ENCODE measurements at regions not wholly inside any gene's neighbourhood (a gene's known extent, or its start where the extent isn't known, plus 50 kb on each side); places are given as distances from the start of the nearest gene placed in this dataset.
"Not testable (repeated sequence)": the region's sequence is repeated elsewhere in the genome, so short reads cannot be mapped to it uniquely, and the experiment has no call there.

DNA sequence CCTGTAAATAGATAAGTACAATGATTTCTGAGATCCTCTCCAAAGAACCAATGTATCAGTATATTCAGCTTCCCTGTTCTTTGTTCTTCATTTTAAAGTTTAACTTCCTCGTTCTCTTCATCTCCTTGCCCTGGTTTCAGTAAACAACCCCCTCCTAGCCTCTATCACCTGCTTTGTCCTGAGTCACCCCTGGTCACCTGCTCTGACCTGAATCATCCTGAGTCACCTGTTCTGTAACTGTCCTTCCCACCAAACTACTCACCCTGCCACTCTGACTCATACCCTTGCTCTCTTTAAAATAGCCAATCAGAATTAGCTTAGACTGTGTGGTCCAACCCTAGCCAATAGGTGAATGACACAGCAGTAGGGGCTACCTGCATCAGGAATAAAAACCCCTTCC lies 313.0 kb upstream of the LRRC3B start:
- not testable (repeated sequence) for H3K27ac ChIP-seq (ENCODE audit: insufficient read depth, low read depth, low read length, poor library complexity, severe bottlenecking); H3K4me1 ChIP-seq (ENCODE audit: control insufficient read depth, insufficient read depth, low read length)

DNA sequence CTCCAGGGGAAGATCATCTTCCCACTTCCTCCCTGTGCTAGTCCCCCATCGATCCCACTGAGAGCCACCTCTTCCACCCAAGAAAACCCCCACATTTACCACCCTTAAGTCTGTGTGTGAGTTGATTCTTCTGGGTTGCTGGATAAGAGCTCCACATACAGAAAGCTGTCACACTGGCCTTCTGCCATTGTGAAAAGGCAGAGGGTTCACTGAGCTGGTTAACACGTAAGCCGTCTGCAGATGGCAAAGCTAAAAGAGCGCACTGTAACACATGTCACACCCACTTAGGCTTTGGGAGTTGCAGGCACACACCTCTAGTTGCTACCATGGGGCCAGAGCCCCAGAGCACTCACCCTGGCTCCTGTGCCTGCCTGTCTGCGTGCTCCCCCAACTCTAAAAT lies 309.8 kb upstream of the LRRC3B start:
- WGBS, 2 experiments: 91 to 95% methylated on average over 4 to 5 of the region's 5 CpGs
- H3K36me3 ChIP-seq (ENCODE audit: control insufficient read depth, insufficient read depth, low read length): no peaks in the 10 kb centered on the region
- H3K4me1 ChIP-seq (ENCODE audit: control insufficient read depth, insufficient read depth, low read length): no peaks in the 10 kb centered on the region
- no peaks in the 10 kb centered on the region for H3K9me3 ChIP-seq (ENCODE audit: control insufficient read depth, low read length)
- no peaks in the 10 kb centered on the region for H3K27me3 ChIP-seq (ENCODE audit: control insufficient read depth, insufficient read depth, low read length, poor library complexity, severe bottlenecking)
- no peak overlapping the region for H3K4me3 ChIP-seq (ENCODE audit: insufficient read depth, low read depth, low read length)
- no peak overlapping the region for H3K27ac ChIP-seq (ENCODE audit: insufficient read depth, low read depth, low read length, poor library complexity, severe bottlenecking)

More for the DNA sequence above, 313.0 kb upstream of the LRRC3B start:
- H3K36me3 ChIP-seq (ENCODE audit: control insufficient read depth, insufficient read depth, low read length); H3K4me3 ChIP-seq (ENCODE audit: insufficient read depth, low read depth, low read length); H3K9me3 ChIP-seq (ENCODE audit: control insufficient read depth, low read length); H3K27me3 ChIP-seq (ENCODE audit: control insufficient read depth, insufficient read depth, low read length, poor library complexity, severe bottlenecking): not testable (repeated sequence)
- WGBS, 2 experiments: 92 to 95% methylated on average over 1 of the region's 1 CpG

DNA sequence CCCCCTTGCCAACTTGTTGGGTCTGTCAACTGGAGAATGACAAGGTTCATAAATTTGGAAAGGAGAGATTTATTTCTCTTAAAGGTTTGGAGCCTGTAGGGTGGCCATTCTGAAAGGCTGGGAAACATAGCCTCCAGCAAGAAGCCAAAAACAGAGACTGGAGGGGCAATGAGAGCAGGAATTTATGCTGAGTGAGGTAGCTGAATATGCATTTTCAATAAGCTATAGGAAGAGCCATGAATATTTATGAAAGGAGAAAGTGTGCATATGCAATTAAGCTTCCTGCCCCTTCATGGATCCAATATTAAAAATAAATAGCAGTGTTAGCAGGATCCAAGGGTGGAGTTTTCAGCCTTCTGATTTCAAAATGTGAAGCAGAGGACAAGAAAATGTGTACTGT lies 306.1 kb upstream of the LRRC3B start:
- H3K4me3 ChIP-seq (ENCODE audit: insufficient read depth, low read depth, low read length): no peak overlapping the region
- no peaks in the 10 kb centered on the region for H3K4me1 ChIP-seq (ENCODE audit: control insufficient read depth, insufficient read depth, low read length)
- no peaks in the 10 kb centered on the region for H3K36me3 ChIP-seq (ENCODE audit: control insufficient read depth, insufficient read depth, low read length)
- H3K9me3 ChIP-seq (ENCODE audit: control insufficient read depth, low read length): no peaks in the 10 kb centered on the region
- H3K27ac ChIP-seq (ENCODE audit: insufficient read depth, low read depth, low read length, poor library complexity, severe bottlenecking): no peak overlapping the region
- no peaks in the 10 kb centered on the region for H3K27me3 ChIP-seq (ENCODE audit: control insufficient read depth, insufficient read depth, low read length, poor library complexity, severe bottlenecking)

DNA sequence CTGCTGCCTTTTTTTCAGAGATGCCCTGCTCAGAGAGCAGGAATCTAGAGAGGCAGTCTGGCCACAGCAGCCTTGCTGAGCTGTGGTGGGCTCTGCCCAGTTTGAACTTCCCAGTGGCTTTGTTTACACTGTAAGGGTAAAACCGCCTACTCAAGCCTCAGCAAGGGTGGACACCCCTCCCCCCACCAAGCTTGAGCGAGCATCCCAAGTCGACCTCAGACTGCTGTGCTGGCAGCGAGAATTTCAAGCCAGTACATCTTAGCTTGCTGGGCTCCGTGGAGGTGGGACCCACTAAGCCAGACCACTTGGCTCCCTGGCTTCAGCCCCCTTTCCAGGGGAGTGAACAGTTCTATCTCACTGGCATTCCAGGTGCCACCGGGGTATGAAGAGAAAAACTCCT lies 298.8 kb upstream of the LRRC3B start:
- not testable (repeated sequence) for H3K4me1 ChIP-seq (ENCODE audit: control insufficient read depth, insufficient read depth, low read length); H3K27me3 ChIP-seq (ENCODE audit: control insufficient read depth, insufficient read depth, low read length, poor library complexity, severe bottlenecking); H3K36me3 ChIP-seq (ENCODE audit: control insufficient read depth, insufficient read depth, low read length); H3K4me3 ChIP-seq (ENCODE audit: insufficient read depth, low read depth, low read length); H3K27ac ChIP-seq (ENCODE audit: insufficient read depth, low read depth, low read length, poor library complexity, severe bottlenecking); H3K9me3 ChIP-seq (ENCODE audit: control insufficient read depth, low read length)
- WGBS, 2 experiments: 67 to 72% methylated on average over 6 of the region's 6 CpGs

DNA sequence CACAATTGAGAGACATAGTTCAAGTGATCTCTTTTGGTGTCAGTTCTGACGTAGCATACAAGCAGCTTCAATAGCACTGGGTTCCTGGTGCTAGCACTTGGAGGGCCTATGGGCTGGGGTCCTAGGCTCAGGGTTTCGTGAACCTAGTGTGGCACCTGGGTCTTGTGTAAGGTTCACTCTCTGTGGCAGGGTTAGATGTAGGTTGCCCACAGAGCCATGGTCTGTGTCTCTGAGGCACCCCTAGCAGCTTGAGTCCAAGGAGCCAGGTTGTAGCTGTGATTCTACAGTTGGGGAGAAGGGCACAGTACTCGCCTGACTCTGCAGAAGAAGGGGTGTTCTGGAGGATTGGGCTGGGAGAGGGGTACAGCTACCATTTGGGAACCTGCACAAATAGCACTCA lies 282.6 kb upstream of the LRRC3B start:
- WGBS, 2 experiments: 91 to 92% methylated on average over 3 of the region's 3 CpGs
- Histone ChIP-seq H3K36me3 (ENCODE audit: control insufficient read depth, insufficient read depth, low read length) (no peaks in the 10 kb centered on the region), H3K27ac (ENCODE audit: insufficient read depth, low read depth, low read length, poor library complexity, severe bottlenecking) (no peak overlapping the region), H3K27me3 (ENCODE audit: control insufficient read depth, insufficient read depth, low read length, poor library complexity, severe bottlenecking) (no peaks in the 10 kb centered on the region), H3K9me3 (ENCODE audit: control insufficient read depth, low read length) (peaks cover 2% of the 10 kb centered on the region), H3K4me3 (ENCODE audit: insufficient read depth, low read depth, low read length) (no peak overlapping the region), H3K4me1 (ENCODE audit: control insufficient read depth, insufficient read depth, low read length) (no peaks in the 10 kb centered on the region)

DNA sequence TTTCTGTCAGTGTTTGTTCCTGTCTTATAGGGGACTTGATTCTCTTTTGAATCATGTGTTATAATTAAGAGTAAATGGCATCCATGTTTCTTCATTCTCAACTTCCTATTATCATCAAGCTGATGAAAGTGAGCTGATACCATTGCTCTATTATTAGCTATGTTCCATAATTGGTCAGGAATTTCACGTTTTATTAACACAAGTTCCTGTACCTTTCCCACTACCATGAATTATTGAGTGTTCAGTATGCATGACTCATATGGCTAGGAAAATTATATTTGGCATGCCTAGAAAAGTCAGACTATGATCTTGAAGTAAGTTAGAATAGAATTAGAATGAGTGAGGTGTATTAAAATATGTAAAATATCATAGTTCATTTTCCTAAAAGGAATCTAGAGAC lies 278.9 kb upstream of the LRRC3B start:
- Histone ChIP-seq H3K27ac (ENCODE audit: insufficient read depth, low read depth, low read length, poor library complexity, severe bottlenecking) (no peak overlapping the region), H3K27me3 (ENCODE audit: control insufficient read depth, insufficient read depth, low read length, poor library complexity, severe bottlenecking) (no peaks in the 10 kb centered on the region), H3K4me1 (ENCODE audit: control insufficient read depth, insufficient read depth, low read length) (no peaks in the 10 kb centered on the region), H3K36me3 (ENCODE audit: control insufficient read depth, insufficient read depth, low read length) (no peaks in the 10 kb centered on the region), H3K4me3 (ENCODE audit: insufficient read depth, low read depth, low read length) (no peak overlapping the region), H3K9me3 (ENCODE audit: control insufficient read depth, low read length) (no peaks in the 10 kb centered on the region)
- WGBS, 2 experiments: no CpG with 5 or more reads among the region's 1 CpG

DNA sequence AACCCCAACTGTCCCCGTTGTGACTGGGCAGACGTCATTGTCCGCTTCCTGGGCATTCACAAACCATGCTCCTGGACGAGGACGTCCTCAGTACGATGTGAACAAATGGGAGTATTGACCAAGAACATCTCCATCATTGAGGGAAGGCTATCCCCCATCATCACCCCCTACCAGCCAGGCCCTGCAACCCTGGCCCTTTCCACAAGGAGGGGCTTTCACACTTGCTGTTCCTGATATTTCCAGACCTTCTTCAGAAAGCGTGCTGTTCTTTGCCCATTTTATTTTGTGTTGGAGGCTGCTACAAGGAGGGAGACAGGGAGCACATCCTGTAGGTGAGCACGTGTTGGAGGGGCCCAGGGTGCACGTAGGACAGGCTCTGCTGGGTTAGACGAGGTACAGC lies 277.0 kb upstream of the LRRC3B start:
- no peak overlapping the region for H3K4me3 ChIP-seq (ENCODE audit: insufficient read depth, low read depth, low read length)
- H3K4me1 ChIP-seq (ENCODE audit: control insufficient read depth, insufficient read depth, low read length): no peaks in the 10 kb centered on the region
- H3K27ac ChIP-seq (ENCODE audit: insufficient read depth, low read depth, low read length, poor library complexity, severe bottlenecking): no peak overlapping the region
- H3K27me3 ChIP-seq (ENCODE audit: control insufficient read depth, insufficient read depth, low read length, poor library complexity, severe bottlenecking): no peaks in the 10 kb centered on the region
- no peaks in the 10 kb centered on the region for H3K36me3 ChIP-seq (ENCODE audit: control insufficient read depth, insufficient read depth, low read length)
- WGBS, 2 experiments: 90 to 93% methylated on average over 10 of the region's 10 CpGs
- H3K9me3 ChIP-seq (ENCODE audit: control insufficient read depth, low read length): no peaks in the 10 kb centered on the region

DNA sequence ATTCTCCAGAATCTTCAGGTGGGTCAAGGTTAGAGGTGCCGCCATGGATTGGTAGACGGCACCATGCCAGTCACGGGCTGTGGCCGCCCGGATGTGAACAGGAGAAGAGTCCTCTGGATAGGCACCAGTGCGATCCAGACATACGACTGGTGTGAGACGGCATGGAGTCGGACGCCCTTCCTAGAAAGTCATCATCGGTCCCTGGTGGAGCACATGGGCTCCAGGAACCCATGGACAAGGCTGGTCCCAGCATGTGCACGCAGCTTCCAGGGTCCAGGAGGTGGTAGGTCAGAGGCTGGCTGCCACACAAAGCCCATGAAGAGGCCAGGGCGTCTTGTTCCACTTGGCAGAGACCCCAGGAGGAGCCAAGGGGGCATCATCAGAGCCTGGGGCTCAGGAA lies 276.1 kb upstream of the LRRC3B start:
- Histone ChIP-seq H3K36me3 (ENCODE audit: control insufficient read depth, insufficient read depth, low read length) (no peaks in the 10 kb centered on the region), H3K27ac (ENCODE audit: insufficient read depth, low read depth, low read length, poor library complexity, severe bottlenecking) (no peak overlapping the region), H3K4me3 (ENCODE audit: insufficient read depth, low read depth, low read length) (no peak overlapping the region), H3K4me1 (ENCODE audit: control insufficient read depth, insufficient read depth, low read length) (no peaks in the 10 kb centered on the region), H3K27me3 (ENCODE audit: control insufficient read depth, insufficient read depth, low read length, poor library complexity, severe bottlenecking) (no peaks in the 10 kb centered on the region), H3K9me3 (ENCODE audit: control insufficient read depth, low read length) (no peaks in the 10 kb centered on the region)
- WGBS, 2 experiments: 95 to 96% methylated on average over 13 of the region's 13 CpGs

DNA sequence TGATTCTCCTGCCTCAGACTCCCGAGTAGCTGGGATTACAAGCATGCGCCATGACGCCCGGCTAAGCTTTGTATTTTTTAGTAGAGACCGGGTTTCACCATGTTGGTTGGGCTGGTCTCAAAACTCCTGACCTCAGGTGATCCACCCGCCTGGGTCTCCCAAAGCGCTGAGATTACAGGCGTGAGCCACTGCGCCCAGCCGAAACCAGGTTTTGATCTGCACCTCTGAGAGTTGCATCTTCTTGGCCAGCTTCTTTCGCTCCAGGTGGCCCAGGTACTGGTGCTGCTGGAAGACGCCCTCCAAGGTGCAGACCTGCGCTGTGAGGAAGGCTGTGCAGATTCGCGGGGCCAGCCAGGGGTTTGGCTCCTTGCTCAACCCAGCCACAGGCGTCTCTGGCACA lies 275.4 kb upstream of the LRRC3B start:
- Histone ChIP-seq H3K36me3 (ENCODE audit: control insufficient read depth, insufficient read depth, low read length) (no peaks in the 10 kb centered on the region), H3K27me3 (ENCODE audit: control insufficient read depth, insufficient read depth, low read length, poor library complexity, severe bottlenecking) (no peaks in the 10 kb centered on the region), H3K4me1 (ENCODE audit: control insufficient read depth, insufficient read depth, low read length) (no peaks in the 10 kb centered on the region), H3K9me3 (ENCODE audit: control insufficient read depth, low read length) (no peaks in the 10 kb centered on the region), H3K27ac (ENCODE audit: insufficient read depth, low read depth, low read length, poor library complexity, severe bottlenecking) (no peak overlapping the region), H3K4me3 (ENCODE audit: insufficient read depth, low read depth, low read length) (no peak overlapping the region)
- WGBS, 2 experiments: 95 to 96% methylated on average over 16 of the region's 16 CpGs

DNA sequence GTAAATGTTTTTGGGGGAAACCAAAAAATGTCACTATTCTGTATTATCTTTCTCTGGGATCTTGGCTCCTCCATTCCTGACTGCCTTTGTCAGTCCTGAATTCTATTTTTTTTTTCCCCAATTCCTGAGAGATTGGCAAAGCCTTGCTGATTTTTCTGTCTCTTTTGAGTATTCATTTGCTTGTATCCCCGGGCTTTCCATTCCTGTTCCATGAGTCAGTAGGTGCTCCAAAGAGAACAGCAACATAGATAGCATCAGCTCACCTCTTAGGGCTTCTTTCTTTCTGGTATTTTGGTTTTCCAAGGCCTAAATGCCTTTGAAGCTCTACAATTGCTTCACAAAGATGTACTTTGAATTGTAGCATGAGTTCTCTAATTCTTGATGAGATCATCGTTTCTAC lies 271.7 kb upstream of the LRRC3B start:
- Histone ChIP-seq H3K27me3 (ENCODE audit: control insufficient read depth, insufficient read depth, low read length, poor library complexity, severe bottlenecking) (no peaks in the 10 kb centered on the region), H3K36me3 (ENCODE audit: control insufficient read depth, insufficient read depth, low read length) (no peaks in the 10 kb centered on the region), H3K4me3 (ENCODE audit: insufficient read depth, low read depth, low read length) (no peak overlapping the region), H3K4me1 (ENCODE audit: control insufficient read depth, insufficient read depth, low read length) (no peaks in the 10 kb centered on the region), H3K27ac (ENCODE audit: insufficient read depth, low read depth, low read length, poor library complexity, severe bottlenecking) (no peak overlapping the region), H3K9me3 (ENCODE audit: control insufficient read depth, low read length) (no peaks in the 10 kb centered on the region)
- 76 to 92% methylated on average over 2 of the region's 2 CpGs for WGBS, 2 experiments

DNA sequence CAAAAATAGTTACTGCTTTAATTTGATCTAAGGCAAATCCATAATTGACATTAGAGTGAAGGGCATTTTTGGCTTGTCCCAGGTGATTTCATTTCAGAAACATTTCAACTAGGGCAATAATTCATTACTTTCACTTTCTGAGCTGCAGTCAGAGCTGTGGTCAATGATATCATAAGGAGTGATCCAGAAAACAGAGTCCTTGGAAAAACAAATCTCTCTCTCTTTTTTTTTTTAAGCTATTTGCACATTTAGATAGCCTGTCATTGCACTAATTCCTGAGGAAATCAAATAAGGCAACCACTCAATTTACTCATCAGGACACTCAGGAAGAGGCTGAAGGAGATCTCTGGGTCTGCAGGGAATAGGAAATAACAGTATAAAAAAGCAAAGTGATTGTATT lies 269.5 kb upstream of the LRRC3B start:
- no peaks in the 10 kb centered on the region for H3K9me3 ChIP-seq (ENCODE audit: control insufficient read depth, low read length)
- no peak overlapping the region for H3K27ac ChIP-seq (ENCODE audit: insufficient read depth, low read depth, low read length, poor library complexity, severe bottlenecking)
- H3K4me3 ChIP-seq (ENCODE audit: insufficient read depth, low read depth, low read length): no peak overlapping the region
- H3K36me3 ChIP-seq (ENCODE audit: control insufficient read depth, insufficient read depth, low read length): no peaks in the 10 kb centered on the region
- no peaks in the 10 kb centered on the region for H3K4me1 ChIP-seq (ENCODE audit: control insufficient read depth, insufficient read depth, low read length)
- H3K27me3 ChIP-seq (ENCODE audit: control insufficient read depth, insufficient read depth, low read length, poor library complexity, severe bottlenecking): no peaks in the 10 kb centered on the region

Measured in ectodermal cell (in vitro differentiated cells).